GM12872 (cell line): ENCODE measurements at regions not wholly inside any gene's neighbourhood (a gene's known extent, or its start where the extent isn't known, plus 50 kb on each side); places are given as distances from the start of the nearest gene placed in this dataset.

Experiments used
- CTCF ChIP-seq: IDR thresholded peaks from 3 replicates; pipeline ENCODE4 v1.5.1; 2011; ENCODE audit warnings: low read depth, mild to moderate bottlenecking, low read length, moderate library complexity; ENCODE audit not compliant: insufficient read depth

DNA sequence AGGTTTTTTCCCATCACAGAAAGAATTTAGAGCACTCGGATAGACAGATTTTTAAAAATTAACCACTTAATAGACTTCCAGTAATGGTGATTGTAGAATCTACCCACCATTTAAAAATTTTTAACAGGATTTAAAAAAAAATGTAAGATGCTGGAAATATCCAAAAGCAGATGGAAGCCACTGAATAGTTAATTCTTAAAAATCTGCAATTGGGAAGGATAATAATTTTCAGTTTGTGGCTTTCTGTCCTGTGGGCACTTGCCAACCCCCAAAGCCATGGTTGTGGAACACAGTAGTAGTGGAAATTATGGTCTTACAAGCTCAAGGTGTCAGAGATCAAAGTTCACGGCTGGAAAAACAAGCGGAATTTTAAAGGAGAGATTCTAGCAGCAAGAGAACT lies 101.0 kb upstream of the SP4 start:
- TF ChIP-seq CTCF: no peak

GRCh38 chr7:21327422-21328409 lies 100.2 kb upstream of the SP4 start:
- TF ChIP-seq CTCF: no peak

- TF ChIP-seq CTCF: no peak
Observed at GRCh38 chr7:21330462-21331178, 97.3 kb upstream of the SP4 start.

- TF ChIP-seq CTCF: no peak
Observed at GRCh38 chr7:21334906-21335305, 93.0 kb upstream of the SP4 start.

DNA sequence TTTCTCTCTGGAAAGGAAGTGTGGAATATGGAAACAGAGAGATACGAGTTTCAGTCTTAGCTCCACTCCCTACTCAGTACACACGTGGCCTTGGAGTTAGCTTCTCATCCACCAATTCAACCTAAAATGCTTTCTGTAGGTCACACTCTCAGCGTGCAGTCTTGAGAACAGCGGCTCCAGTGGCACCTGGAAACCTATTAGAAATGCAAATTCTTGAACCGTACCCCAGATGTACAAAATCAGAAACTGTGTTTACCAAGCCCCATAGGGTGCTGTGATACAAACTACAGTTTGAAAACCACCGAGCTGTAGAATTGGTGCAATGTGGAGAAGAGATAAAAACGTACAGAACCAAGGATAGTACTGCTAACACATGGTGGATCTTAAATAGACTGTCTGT lies 91.1 kb upstream of the SP4 start:
- TF ChIP-seq CTCF: no peak

- no peak for TF ChIP-seq CTCF
Observed at GRCh38 chr7:21338728-21339164, 89.1 kb upstream of the SP4 start.

GRCh38 chr7:21345361-21345760 lies 82.5 kb upstream of the SP4 start:
- no peak for TF ChIP-seq CTCF
